ENCODE measurements at regions not wholly inside any gene's neighbourhood (a gene's known extent, or its start where the extent isn't known, plus 50 kb on each side); places are given as distances from the start of the nearest gene placed in this dataset.

- DNase-seq (ENCODE audit: low spot score), result no peak
Measured at GRCh38 chr1:222038971-222039370, 297.1 kb upstream of the DUSP10 start.

DNA sequence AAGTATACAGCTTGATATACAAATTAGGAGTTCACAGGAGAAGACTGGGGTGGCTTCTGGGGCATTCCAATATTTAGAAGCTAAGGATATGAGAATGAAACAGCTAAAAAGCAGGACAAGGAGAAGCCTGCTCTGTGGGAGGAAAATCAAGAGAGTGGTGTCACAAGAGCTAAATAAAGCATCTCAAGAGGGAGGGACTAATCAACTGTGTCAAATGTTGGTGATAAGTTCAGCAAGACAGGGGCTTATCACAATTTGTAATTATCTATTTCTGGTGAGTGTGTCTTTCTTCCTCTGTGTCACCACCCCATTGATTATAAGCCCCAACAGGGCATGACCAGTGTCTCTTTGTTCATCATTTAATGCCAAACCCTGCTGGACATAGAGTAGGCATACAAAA, 295.8 kb upstream of the DUSP10 start:
- DNase-seq (ENCODE audit: low spot score), result no peak

DNA sequence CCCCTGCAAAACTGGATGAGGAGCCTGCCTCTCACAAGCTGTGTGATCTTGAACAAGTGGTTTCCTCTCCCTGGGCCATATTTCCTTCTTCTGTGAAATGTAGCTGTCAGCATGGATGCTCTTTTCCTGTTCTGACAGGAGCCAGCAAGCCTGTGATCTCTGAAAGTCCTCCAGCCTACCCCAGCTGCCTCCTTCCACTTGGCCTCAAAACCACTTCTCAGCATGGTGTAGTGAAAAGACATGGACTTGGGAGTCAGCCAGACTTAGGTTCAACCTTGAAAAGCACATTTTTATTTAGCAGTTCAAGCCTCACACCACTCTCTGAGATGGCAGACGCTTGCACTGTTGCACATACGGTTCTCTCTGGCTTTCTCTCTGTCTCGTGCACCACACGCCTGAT, 292.9 kb upstream of the DUSP10 start:
- DNase-seq (ENCODE audit: low spot score), result no peak

DNA sequence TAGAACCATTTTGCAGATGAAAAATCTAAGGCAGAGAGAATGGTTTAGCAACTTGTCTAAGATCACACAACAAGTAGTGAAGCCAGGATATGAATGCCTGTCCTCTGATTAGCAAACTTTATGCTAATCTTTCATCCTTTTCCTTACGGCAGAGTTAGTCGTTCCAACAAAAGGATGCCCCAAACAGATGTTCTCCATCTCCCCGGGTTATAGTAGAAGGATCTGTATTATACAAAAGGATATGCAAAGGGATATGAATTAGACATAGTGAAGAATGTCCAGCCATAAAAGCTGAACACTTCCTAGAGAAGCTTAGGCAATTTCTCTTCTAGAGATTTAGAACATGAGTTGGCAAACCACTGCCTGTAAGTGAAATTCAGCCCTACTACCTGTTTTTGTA, 291.6 kb upstream of the DUSP10 start:
- no peak for DNase-seq (ENCODE audit: low spot score)

- no peak for DNase-seq (ENCODE audit: low spot score)
Measured at GRCh38 chr1:222031318-222031717, 289.4 kb upstream of the DUSP10 start.

DNA sequence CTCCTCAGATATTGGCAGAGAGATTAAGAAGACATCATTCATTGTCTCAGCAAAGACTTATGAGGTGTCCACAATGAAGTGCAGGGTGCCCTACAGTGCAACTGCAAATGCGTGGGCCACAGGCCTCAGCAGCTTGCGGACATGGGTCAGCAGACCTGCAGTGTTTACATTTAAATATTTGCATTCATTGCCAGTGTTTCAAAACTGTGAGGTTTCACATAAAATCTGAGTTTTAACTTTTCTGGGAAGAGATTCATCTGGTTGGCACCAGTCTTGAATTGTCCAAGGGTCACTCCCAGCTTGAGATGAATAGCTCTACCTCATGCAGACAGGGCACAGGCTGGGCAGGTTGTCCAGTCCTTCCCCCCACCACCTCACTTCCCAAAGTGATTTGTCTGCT, 286.8 kb upstream of the DUSP10 start:
- DNase-seq (ENCODE audit: low spot score), result no peak

DNA sequence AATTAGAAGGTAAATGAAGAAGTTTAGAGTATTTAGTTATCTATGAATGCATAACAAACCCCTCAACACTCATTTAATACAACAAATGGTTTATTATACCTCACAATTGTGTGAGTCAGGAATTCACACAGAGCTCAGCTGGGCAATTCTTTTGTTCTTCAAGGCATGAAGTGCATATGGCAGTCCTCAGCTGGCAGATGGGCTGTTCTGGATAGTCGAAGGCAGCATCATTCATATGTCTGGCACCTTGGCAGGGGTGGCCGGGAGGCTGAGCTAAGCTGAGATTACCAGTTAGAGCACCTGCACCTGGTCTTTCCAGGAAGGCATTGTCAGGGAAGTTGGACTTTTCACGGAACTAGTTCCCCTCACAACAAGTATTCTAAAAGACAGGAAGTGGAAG, 286.2 kb upstream of the DUSP10 start:
- no peak for DNase-seq (ENCODE audit: low spot score)

GRCh38 chr1:222026280-222026679, 284.4 kb upstream of the DUSP10 start:
- no peak for DNase-seq (ENCODE audit: low spot score)

DNA sequence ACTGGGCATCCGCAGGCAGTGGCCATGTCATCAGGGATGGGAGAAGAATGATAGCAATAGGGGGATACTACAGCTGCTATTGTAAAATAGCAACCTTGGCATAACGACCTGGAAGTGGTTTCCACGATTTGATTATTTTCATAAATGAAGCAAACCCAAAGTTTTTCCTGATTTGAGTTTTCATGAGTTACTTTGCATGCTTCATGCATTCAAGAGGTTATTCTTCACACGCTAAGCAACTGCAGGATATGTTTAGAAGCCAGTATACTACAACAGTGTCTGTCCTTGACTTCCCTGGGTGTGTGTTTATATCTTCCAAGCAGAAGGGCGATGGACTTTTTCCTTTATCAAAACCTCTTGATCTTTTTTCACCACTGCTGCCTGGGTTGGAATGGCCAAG, 281.1 kb upstream of the DUSP10 start:
- DNase-seq (ENCODE audit: low spot score), result no peak

- no peak for DNase-seq (ENCODE audit: low spot score)
Measured at GRCh38 chr1:222021129-222021528, 279.2 kb upstream of the DUSP10 start.

- no peak for DNase-seq (ENCODE audit: low spot score)
Measured at GRCh38 chr1:222020553-222020952, 278.7 kb upstream of the DUSP10 start.

- no peak for DNase-seq (ENCODE audit: low spot score)
Measured at GRCh38 chr1:222019029-222019428, 277.1 kb upstream of the DUSP10 start.

GRCh38 chr1:222018041-222018440, 276.2 kb upstream of the DUSP10 start:
- no peak for DNase-seq (ENCODE audit: low spot score)

DNA sequence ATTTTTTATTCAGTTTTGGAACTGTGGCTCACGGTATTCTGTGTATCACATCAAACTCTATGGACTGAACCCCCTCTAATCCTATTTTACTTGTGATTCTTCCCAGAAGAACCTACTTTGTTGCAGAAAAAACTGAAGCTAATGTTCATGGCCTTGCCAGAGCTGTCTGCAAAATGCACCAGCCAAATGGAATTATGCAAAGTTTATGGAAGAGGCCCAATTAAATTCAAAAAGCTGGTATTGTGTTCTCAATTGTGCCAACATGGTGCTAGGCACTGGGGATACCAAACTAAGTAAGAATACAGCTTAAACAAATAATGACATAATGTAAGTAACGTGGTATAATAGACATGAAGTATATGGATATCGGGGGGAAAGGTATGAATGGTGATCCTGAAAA, 273.8 kb upstream of the DUSP10 start:
- no peak for DNase-seq (ENCODE audit: low spot score)

DNA sequence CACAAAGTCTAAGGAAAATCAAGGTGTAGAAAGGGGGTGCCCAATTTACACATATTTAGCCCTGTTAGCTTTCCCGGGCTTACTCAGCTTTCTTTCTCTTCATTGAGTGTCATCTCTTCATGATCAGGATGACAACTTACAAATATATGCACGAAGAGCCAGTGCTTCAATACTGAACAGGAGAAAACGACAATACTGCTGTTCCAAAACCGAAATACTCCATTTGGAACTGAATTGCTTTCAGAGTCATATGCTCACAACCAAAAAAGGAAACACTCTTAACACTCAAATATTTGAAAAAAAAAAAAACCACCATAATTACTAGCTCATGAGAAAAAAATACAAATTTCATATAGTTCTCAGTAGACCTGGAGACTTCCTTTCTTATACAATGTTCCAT, 272.1 kb upstream of the DUSP10 start:
- no peak for DNase-seq (ENCODE audit: low spot score)

GRCh38 chr1:222012816-222013215, 270.9 kb upstream of the DUSP10 start:
- no peak for DNase-seq (ENCODE audit: low spot score)

DNA sequence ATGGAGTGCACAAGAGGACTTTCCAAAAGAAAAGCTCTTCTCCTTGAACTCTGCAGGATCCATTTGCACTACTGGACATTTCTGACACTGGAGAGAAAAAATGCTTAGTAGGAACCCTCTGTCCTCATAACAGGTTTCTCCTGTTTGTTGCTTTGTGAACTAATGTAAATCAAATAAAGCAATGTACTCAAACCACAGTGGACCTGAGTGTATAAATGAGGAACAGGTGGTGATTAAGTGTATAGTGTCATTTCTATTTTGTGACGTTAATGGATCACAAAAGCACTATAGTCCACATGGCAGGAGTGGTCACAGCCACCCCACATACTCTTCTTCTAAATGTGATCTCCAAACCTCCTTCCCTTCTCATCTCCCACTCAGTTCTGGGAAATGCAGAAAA, 268.4 kb upstream of the DUSP10 start:
- no peak for DNase-seq (ENCODE audit: low spot score)

- DNase-seq (ENCODE audit: low spot score), result no peak
Measured at GRCh38 chr1:222009105-222009730, 267.3 kb upstream of the DUSP10 start.

GRCh38 chr1:222006715-222007114, 264.8 kb upstream of the DUSP10 start:
- no peak for DNase-seq (ENCODE audit: low spot score)

GRCh38 chr1:222004784-222005183, 262.9 kb upstream of the DUSP10 start:
- no peak for DNase-seq (ENCODE audit: low spot score)

GRCh38 chr1:222004034-222004433, 262.1 kb upstream of the DUSP10 start:
- no peak for DNase-seq (ENCODE audit: low spot score)

DNA sequence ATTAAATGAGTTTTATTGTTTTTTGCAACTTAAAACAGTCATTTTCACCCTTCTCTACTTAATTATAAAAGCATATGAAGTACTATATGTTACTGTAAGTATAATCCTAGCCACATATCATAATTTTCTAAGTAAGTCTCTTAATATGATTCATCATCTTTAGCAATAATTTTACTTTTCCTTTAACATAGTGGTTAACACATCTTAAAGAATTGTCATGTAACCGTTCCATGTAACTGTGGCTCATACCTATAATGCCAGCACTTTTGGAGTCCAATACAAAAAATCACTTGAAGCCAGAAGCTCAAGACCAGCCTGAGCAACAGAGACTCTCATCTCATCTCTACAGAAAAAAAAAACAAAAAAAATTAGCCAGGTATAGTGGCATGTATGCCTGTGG, 260.6 kb upstream of the DUSP10 start:
- DNase-seq (ENCODE audit: low spot score), result no peak

GRCh38 chr1:222000131-222000530, 258.2 kb upstream of the DUSP10 start:
- no peak for DNase-seq (ENCODE audit: low spot score)

GRCh38 chr1:221998781-221999180, 256.9 kb upstream of the DUSP10 start:
- DNase-seq (ENCODE audit: low spot score), result no peak

GRCh38 chr1:221998186-221998612, 256.3 kb upstream of the DUSP10 start:
- DNase-seq (ENCODE audit: low spot score), result no peak
